Adrenal gland (tissue), 9 donors: ENCODE measurements at regions not wholly inside any gene's neighbourhood (a gene's known extent, or its start where the extent isn't known, plus 50 kb on each side); places are given as distances from the start of the nearest gene placed in this dataset.

Experiments used
- DNase-seq, 7 donors: peaks; one replicate each; pipeline ENCODE4 v3.0.0-alpha.2; 2019 to 2020
- H3K27ac ChIP-seq, 5 donors: fragments of 200-600 bp; sonication (generic) in 4 of 5; 1 replicate in 3 of 5; 2 replicates in 2 of 5; pipeline versions ENCODE4 v1.5.1 to v1.8.0; 2016 to 2020; ENCODE audit warnings: mild to moderate bottlenecking in 1 of 5
- H3K27me3 ChIP-seq: fragments of 200-600 bp; 2 replicates; pipeline ENCODE4 v1.8.0; 2021
- H3K36me3 ChIP-seq, 2 donors: fragments of 200-600 bp; replicated peaks in 1 of 2; 1 replicate in 1 of 2; 2 replicates in 1 of 2; pipeline versions ENCODE4 v1.5.1 to v1.8.0; 2018 to 2022
- H3K4me1 ChIP-seq, 2 donors: fragments of 200-600 bp; replicated peaks in 1 of 2; 1 replicate in 1 of 2; 2 replicates in 1 of 2; pipeline versions ENCODE4 v1.5.1 to v1.8.0; 2018 to 2021
- H3K4me3 ChIP-seq, 4 donors: fragments of 200-600 bp; sonication (generic) in 3 of 4; one replicate each; pipeline ENCODE4 v1.5.1; 2016 to 2018
- H3K9me3 ChIP-seq, 3 donors: fragments of 200-600 bp; sonication (generic) in 1 of 3; replicated peaks in 1 of 3; 1 replicate in 2 of 3; 2 replicates in 1 of 3; pipeline versions ENCODE4 v1.5.1 to v1.8.0; 2016 to 2021
- POLR2A ChIP-seq, 2 donors: fragments of 450-650 bp; IDR thresholded peaks; one replicate each; pipeline ENCODE4 v1.6.1; 2017; ENCODE audit warnings: antibody characterized with exemption in 2 of 2, mild to moderate bottlenecking in 2 of 2, moderate library complexity in 1 of 2
- WGBS, 4 donors: extraction: QIAGEN DNeasy Blood & Tissue Kit in 2 of 4; methylation state at CpG; one replicate each; pipeline versions ENCODE4 v1.1.5 to v1.1.7; 2013 to 2017; 5-methylcytosine and 5-hydroxymethylcytosine counted together
- intact Hi-C, 2 donors: fragments of 100-400 bp; cut with DNase I; formaldehyde crosslinking; loops; one replicate each; pipeline versions ENCODE4 v1.14.1 to v1.15.0; 2022 to 2023
- TF ChIP-seq, protein P1 (sequence below), 6 experiments: fragments of 450-650 bp in 4 of 6; fragments of 200-600 bp in 2 of 6; sonication (generic) in 1 of 6; IDR thresholded peaks; 1 replicate in 5 of 6; 2 replicates in 1 of 6; pipeline versions ENCODE4 v1.5.1 to v1.8.0; 2016 to 2021; ENCODE audit warnings: antibody characterized with exemption in 6 of 6, mild to moderate bottlenecking in 2 of 6, moderate library complexity in 1 of 6
- donor health status: healthy with polysubstance abuse.
- donor health status: Bipolar disorder and iron deficiency.
- donor health status: DM: yes; HTN: yes; CAD: no.
- donor health status: DM: no; HTN: no; CAD: no.
- donor health status: DM: no; HTN: no; CAD: no.

DNA sequence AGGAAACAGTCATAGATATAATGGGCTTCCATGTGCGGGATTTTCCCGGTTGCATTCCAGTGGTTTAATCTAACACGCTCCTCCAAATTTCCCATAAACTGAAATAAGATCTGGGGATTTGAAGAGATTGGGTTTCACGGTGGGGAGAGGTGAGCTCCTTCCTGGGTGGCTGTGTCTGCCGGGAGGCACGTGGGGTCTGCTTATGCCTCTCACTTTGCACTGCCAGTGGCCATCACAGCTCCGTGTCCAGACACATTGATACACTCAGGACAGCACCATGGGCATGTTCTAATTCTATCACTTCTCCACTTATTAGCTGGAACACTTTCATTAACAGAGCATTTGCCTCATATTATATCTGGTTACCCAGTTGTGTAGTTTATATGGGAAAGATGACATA is 73.4 kb downstream of the SOX1 start:
- TF ChIP-seq, protein P1, sequence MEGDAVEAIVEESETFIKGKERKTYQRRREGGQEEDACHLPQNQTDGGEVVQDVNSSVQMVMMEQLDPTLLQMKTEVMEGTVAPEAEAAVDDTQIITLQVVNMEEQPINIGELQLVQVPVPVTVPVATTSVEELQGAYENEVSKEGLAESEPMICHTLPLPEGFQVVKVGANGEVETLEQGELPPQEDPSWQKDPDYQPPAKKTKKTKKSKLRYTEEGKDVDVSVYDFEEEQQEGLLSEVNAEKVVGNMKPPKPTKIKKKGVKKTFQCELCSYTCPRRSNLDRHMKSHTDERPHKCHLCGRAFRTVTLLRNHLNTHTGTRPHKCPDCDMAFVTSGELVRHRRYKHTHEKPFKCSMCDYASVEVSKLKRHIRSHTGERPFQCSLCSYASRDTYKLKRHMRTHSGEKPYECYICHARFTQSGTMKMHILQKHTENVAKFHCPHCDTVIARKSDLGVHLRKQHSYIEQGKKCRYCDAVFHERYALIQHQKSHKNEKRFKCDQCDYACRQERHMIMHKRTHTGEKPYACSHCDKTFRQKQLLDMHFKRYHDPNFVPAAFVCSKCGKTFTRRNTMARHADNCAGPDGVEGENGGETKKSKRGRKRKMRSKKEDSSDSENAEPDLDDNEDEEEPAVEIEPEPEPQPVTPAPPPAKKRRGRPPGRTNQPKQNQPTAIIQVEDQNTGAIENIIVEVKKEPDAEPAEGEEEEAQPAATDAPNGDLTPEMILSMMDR (IDR thresholded peaks at IDR 0.05) = no peak
- TF ChIP-seq POLR2A (IDR thresholded peaks at IDR 0.05) = no peak
- intact Hi-C loops = no loop called here
- Histone ChIP-seq H3K9me3 (no peaks in the 10 kb centered on the region), H3K4me3 (no peak overlapping the region), H3K27me3 (no peaks in the 10 kb centered on the region), H3K27ac (no peak overlapping the region), H3K36me3 (no peaks in the 10 kb centered on the region), H3K4me1 (no peaks in the 10 kb centered on the region)
- 58 to 82% (median 73%) methylated on average over 7 of the region's 7 CpGs for WGBS, 4 donors
- DNase-seq = no peak

DNA sequence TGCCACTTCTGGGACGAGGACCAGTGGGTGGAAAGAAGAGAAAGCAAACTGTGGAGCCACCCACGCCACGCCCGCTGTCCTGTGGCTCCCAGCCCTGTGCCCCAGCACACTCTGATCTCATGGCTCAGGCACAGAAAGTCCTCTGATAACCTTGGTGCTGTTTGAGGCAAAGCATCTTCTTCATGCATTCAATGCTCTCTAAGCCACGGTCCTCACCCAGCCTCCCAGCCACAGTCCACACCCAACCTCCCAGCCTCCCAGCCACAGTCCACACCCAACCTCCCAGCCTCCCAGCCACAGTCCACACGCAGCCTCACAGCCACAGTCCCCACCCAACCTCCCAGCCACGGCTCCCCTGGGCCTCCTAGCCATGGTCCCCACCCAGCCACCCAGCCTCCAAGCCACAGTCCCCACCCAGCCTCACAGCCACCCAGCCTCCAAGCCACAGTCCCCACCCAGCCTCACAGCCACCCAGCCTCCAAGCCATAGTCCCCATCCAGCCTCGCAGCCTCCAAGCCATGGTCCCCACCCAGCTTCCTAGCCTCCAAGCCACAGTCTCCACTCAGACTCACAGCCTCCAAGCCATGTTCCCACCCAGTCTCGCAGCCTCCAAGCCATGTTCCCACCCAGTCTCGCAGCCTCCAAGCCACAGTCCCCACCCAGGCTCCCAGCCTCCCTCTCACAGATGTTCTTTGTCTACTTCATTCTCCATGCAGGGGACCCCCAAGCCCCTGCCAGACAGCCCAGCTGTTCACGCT is 74.9 kb downstream of the SOX1 start:
- no peaks in the 10 kb centered on the region for H3K4me1 ChIP-seq
- no peaks in the 10 kb centered on the region for H3K27me3 ChIP-seq
- H3K4me3 ChIP-seq = no peak overlapping the region
- H3K36me3 ChIP-seq = no peaks in the 10 kb centered on the region
- TF ChIP-seq, protein P1 (IDR thresholded peaks at IDR 0.05) = no peak
- TF ChIP-seq POLR2A (IDR thresholded peaks at IDR 0.05) = no peak
- DNase-seq = no peak
- no peaks in the 10 kb centered on the region for H3K9me3 ChIP-seq
- H3K27ac ChIP-seq = no peak overlapping the region
- whole genome bisulfite sequencing, 4 donors = 77 to 81% (median 79%) methylated on average over 10 to 11 of the region's 11 CpGs
- intact Hi-C loops = no loop called here

DNA sequence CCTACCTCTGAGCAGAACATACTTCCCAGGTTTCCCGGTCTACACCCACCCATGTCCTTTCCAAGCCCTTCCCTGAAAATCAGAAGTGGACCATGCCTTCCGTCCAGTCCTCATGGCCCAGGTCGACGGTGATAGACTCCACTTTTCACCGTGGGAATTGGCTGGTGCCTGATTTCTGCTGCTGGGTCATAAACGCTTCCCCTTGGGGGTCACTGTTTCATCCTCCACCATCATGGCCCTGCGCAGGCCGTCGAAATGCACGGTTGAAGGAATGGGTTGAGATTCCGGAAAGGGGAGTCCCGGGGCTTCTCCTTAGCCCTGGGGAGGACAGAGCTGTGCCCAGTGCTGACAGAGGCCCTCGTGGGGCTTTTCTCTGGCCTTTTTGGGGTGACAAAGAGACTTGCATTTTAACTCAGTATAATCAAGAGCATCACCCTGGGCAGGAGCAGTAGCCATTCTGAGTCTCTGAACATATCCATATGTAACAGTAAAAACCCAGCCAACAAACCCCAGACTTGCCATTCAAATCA is 75.5 kb downstream of the SOX1 start:
- Histone ChIP-seq H3K27me3 (no peaks in the 10 kb centered on the region), H3K27ac (no peak overlapping the region), H3K4me1 (no peaks in the 10 kb centered on the region), H3K36me3 (no peaks in the 10 kb centered on the region), H3K4me3 (no peak overlapping the region), H3K9me3 (no peaks in the 10 kb centered on the region)
- intact Hi-C loops = no loop called here
- no peak for TF ChIP-seq POLR2A (IDR thresholded peaks at IDR 0.05)
- TF ChIP-seq, protein P1 (IDR thresholded peaks at IDR 0.05) = no peak
- DNase-seq = no peak
- 73 to 83% (median 74%) methylated on average over 7 to 13 of the region's 13 CpGs for WGBS, 4 donors

DNA sequence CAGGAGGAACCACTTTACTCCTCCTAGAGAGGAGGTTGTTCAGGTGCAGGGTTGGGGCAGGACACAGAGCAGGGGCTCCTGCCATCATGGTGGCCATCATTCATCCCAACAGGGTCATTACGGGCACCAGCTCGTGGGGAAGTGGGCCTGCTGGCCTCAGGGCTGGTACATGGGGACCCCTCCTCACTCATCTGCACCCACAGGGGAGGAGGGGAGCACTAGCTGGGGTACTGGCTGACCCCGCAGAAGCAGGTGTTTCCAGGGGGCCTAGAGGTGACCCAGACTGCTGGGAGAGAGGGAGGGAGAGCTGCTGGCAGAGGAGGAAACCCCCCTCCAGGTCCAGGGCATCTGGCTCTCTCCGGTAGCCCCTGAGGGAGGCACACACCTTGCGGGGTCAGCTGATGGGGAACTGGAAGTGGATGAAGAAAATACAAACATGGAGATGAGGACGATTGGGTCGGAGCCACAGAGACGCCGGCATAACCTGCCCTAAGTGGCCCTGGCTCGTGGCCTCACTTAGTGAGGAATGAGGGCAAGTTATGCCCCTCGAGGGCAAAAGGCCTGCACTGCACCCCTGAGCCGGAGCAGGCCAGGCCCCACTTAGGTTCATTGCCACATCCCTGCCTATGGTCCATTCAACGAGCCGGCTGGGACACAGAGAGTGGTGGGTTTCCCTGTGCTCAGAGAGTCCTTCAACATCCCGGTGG is 76.2 kb downstream of the SOX1 start:
- Histone ChIP-seq H3K4me1 (no peaks in the 10 kb centered on the region), H3K9me3 (no peaks in the 10 kb centered on the region), H3K36me3 (no peaks in the 10 kb centered on the region), H3K4me3 (no peak overlapping the region), H3K27me3 (no peaks in the 10 kb centered on the region), H3K27ac (no peak overlapping the region)
- WGBS, 4 donors = 63 to 82% (median 80%) methylated on average over 9 to 15 of the region's 15 CpGs
- no peak for DNase-seq
- TF ChIP-seq, protein P1 (IDR thresholded peaks at IDR 0.05) = no peak
- no peak for TF ChIP-seq POLR2A (IDR thresholded peaks at IDR 0.05)
- intact Hi-C loops = no loop called here
